Psoas muscle (tissue), 7 donors: ENCODE measurements at regions not wholly inside any gene's neighbourhood (a gene's known extent, or its start where the extent isn't known, plus 50 kb on each side); places are given as distances from the start of the nearest gene placed in this dataset.

Experiments
- ATAC-seq, 4 donors: fragments of 200-7000 bp; cut with Tn5 transposase; one replicate each; pipeline ENCODE4 v1.9.1; 2020; ENCODE audit warnings: moderate library complexity in 3 of 4, mild to moderate bottlenecking in 2 of 4
- DNase-seq, 2 donors: peaks; one replicate each; pipeline ENCODE4 v3.0.0-alpha.2; 2020
- H3K27ac ChIP-seq: fragments of 200-600 bp; one replicate; pipeline ENCODE4 v1.8.0; 2022
- H3K27me3 ChIP-seq, 3 donors: fragments of 200-600 bp in 1 of 3; one replicate each; pipeline versions ENCODE4 v1.6.1 to v1.8.0; 2013 to 2022; ENCODE audit warnings: low read length in 2 of 3, mild to moderate bottlenecking in 2 of 3, moderate library complexity in 1 of 3; ENCODE audit not compliant: insufficient read depth in 3 of 3
- H3K36me3 ChIP-seq, 2 donors: fragments of 200-600 bp in 1 of 2; one replicate each; pipeline versions ENCODE4 v1.6.1 to v1.8.0; 2013 to 2022; ENCODE audit warnings: low read depth in 1 of 2, mild to moderate bottlenecking in 1 of 2, moderate library complexity in 1 of 2; ENCODE audit not compliant: insufficient read depth in 1 of 2
- H3K4me1 ChIP-seq: fragments of 200-600 bp; one replicate; pipeline ENCODE4 v1.8.0; 2022
- H3K4me3 ChIP-seq: fragments of 200-600 bp; one replicate; pipeline ENCODE4 v1.8.0; 2022; ENCODE audit warnings: mild to moderate bottlenecking
- H3K9me3 ChIP-seq: fragments of 200-600 bp; one replicate; pipeline ENCODE4 v1.8.0; 2022
- CTCF ChIP-seq: fragments of 200-600 bp; IDR thresholded peaks from one replicate; pipeline ENCODE4 v1.8.0; 2022; ENCODE audit warnings: antibody characterized with exemption
- WGBS, 3 donors: extraction: QIAGEN DNeasy Blood & Tissue Kit; methylation state at CpG; one replicate each; pipeline versions ENCODE4 v1.1.6 to v1.1.7; 2013; 5-methylcytosine and 5-hydroxymethylcytosine counted together
- intact Hi-C, 2 donors: fragments of 100-400 bp; cut with DNase I; formaldehyde crosslinking; loops; one replicate each; pipeline versions ENCODE4 v1.11.0 to v1.14.2; 2022
- donor health status: healthy with polysubstance abuse.
- donor health status: DM: no; HTN: no; CAD: no; lungs with moderate emphysema.
- donor health status: Bipolar disorder and iron deficiency.
- donor health status: healthy.
- donor health status: DM: yes; HTN: yes; CAD: no.
- donor health status: DM: no; HTN: no; CAD: no.
- donor health status: DM: yes; HTN: yes; CAD: no.

- H3K4me1 ChIP-seq: no peaks in the 10 kb centered on the region
Measured at GRCh38 chr13:27014406-27015359, 156.9 kb downstream of the USP12 start.

GRCh38 chr13:27012482-27013197 lies 159.0 kb downstream of the USP12 start:
- ATAC-seq (no peak), DNase-seq (no peak)
- no peak overlapping the region for H3K27ac ChIP-seq
- no peaks in the 10 kb centered on the region for H3K9me3 ChIP-seq
- TF ChIP-seq CTCF: no peak
- no peaks in the 10 kb centered on the region for H3K4me1 ChIP-seq
- no peaks in the 10 kb centered on the region for H3K27me3 ChIP-seq
- 74 to 84% (median 75%) methylated on average over 7 of the region's 7 CpGs for WGBS, 3 donors
- H3K4me3 ChIP-seq: no peak overlapping the region
- intact Hi-C loops: no loop called here
- no peaks in the 10 kb centered on the region for H3K36me3 ChIP-seq

More at GRCh38 chr13:27014406-27015359, 156.9 kb downstream of the USP12 start:
- no peak for ATAC-seq
- no peak overlapping the region for H3K27ac ChIP-seq
- H3K36me3 ChIP-seq: no peaks in the 10 kb centered on the region
- no peaks in the 10 kb centered on the region for H3K27me3 ChIP-seq
- no peaks in the 10 kb centered on the region for H3K9me3 ChIP-seq
- intact Hi-C loops: no loop called here
- 86 to 89% (median 88%) methylated on average over 32 of the region's 32 CpGs for WGBS, 3 donors
- DNase-seq: no peak
- TF ChIP-seq CTCF: no peak
- no peak overlapping the region for H3K4me3 ChIP-seq

DNA sequence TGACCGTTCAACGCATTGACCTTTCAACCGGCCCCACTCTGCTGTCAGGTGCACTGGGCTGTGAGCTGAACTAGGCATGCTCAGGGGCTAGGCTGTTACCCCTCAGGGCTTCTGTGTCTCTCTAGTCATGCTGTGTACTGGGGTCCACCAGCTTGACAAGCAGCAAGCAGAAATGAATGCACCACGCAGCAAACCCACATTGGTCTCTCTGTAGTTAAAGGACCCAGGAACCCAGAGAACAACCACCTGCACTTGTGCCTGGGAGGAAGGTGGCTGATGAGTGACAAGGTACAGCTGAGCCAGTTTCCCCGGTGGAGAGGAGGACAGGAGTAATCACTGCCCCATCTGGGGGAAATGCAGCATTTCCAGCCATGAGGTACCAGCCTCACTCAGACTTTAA lies 159.9 kb downstream of the USP12 start:
- Histone ChIP-seq H3K27ac (no peak overlapping the region), H3K4me1 (peaks cover 1% of the 10 kb centered on the region), H3K27me3 (peaks cover 0 to 7% (median 0%) of the 10 kb centered on the region in 3 donors), H3K36me3 (no peaks in the 10 kb centered on the region), H3K4me3 (no peak overlapping the region), H3K9me3 (no peaks in the 10 kb centered on the region)
- ATAC-seq (no peak), DNase-seq (no peak)
- 67 to 79% (median 77%) methylated on average over 5 of the region's 5 CpGs for WGBS, 3 donors
- TF ChIP-seq CTCF: no peak
- intact Hi-C loops: no loop called here

- 49 to 62% (median 51%) methylated on average over 3 of the region's 3 CpGs for WGBS, 3 donors
- TF ChIP-seq CTCF: no peak
- intact Hi-C loops: no loop called here
- ATAC-seq (no peak), DNase-seq (no peak)
- Histone ChIP-seq H3K27ac (no peak overlapping the region), H3K4me3 (no peak overlapping the region), H3K9me3 (no peaks in the 10 kb centered on the region), H3K27me3 (peaks cover 0 to 21% (median 3%) of the 10 kb centered on the region in 3 donors), H3K4me1 (peaks cover 9% of the 10 kb centered on the region), H3K36me3 (no peaks in the 10 kb centered on the region)
Measured at GRCh38 chr13:27008733-27009132, 162.9 kb downstream of the USP12 start.
